Suprapubic skin (tissue), 3 donors: ENCODE measurements at regions not wholly inside any gene's neighbourhood (a gene's known extent, or its start where the extent isn't known, plus 50 kb on each side); places are given as distances from the start of the nearest gene placed in this dataset.
"Not testable (repeated sequence)": the region's sequence is repeated elsewhere in the genome, so short reads cannot be mapped to it uniquely, and the experiment has no call there.

Experiments
- CTCF ChIP-seq, 2 donors: fragments of 200-600 bp in 1 of 2; fragments of 450-650 bp in 1 of 2; sonication (generic) in 1 of 2; IDR thresholded peaks; one replicate each; pipeline ENCODE4 v1.5.1; 2016 to 2019; ENCODE audit warnings: antibody characterized with exemption in 2 of 2, mild to moderate bottlenecking in 1 of 2, moderate library complexity in 1 of 2
- EP300 ChIP-seq: sonication (generic); formaldehyde crosslinking; IDR thresholded peaks from one replicate; pipeline ENCODE4 v1.6.1; 2017; ENCODE audit warnings: antibody characterized with exemption
- POLR2A ChIP-seq, 2 donors: fragments of 450-650 bp; IDR thresholded peaks; one replicate each; pipeline ENCODE4 v1.6.1; 2017; ENCODE audit warnings: antibody characterized with exemption in 2 of 2, mild to moderate bottlenecking in 2 of 2, moderate library complexity in 2 of 2

GRCh38 chr9:63776220-63776619 is 1508.8 kb downstream of the FOXD4L5 start:
- not testable (repeated sequence) for TF ChIP-seq POLR2A (IDR thresholded peaks at IDR 0.05); CTCF (IDR thresholded peaks at IDR 0.05); EP300
